Left forelimb (tissue), 1 donor: ENCODE measurements at regions not wholly inside any gene's neighbourhood (a gene's known extent, or its start where the extent isn't known, plus 50 kb on each side); places are given as distances from the start of the nearest gene placed in this dataset.
"Not testable (repeated sequence)": the region's sequence is repeated elsewhere in the genome, so short reads cannot be mapped to it uniquely, and the experiment has no call there.

ENCODE experiments used
- DNase-seq: peaks from one replicate; pipeline ENCODE4 v3.0.0-alpha.2; 2018; ENCODE audit warnings: low spot score

DNA sequence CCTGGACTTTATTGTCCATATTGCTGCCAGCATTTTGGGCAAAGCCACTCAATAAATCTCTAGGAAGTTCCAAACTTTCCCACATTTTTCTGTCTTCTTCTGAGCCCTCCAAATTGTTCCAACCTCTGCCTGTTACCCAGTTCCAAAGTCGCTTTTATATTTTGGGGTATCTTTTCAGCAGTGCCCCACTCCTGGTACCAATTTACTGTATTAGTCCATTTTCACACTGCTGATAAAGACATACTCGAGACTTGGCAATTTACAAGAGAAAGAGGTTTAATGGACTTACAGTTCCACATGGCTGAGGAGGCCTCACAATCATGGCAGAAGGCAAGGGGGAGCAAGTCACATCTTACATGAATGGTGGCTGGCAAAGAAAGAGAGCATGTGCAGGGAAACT, 53.4 kb downstream of the AHSP start:
- DNase-seq, result not testable (repeated sequence)

DNA sequence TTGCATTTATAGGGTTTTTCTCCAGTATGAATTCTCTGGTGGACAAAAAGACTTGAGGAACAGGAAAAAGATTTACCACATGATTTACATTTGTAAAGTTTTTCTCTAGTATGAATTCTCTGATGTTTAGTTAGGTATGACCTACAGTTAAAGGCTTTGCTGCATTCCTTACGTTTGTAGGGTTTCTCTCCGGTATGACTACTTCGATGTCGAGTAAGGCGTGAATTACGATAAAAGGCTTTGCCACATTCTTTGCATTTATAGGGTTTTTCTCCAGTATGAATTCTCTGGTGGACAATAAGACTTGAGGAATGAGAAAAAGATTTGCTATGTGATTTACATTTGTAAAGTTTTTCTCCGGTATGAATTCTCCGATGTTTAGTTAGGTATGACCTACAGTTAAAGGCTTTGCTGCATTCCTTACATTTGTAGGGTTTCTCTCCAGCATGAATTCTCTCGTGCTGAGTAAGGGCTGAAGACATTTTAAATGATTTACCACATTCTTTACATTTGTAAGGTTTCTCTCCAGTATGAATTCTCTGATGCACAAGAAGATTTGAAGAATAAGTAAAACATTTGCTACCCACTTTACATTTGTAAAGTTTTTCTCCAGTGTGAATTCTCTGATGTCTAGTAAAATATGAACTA, 74.2 kb downstream of the AHSP start:
- DNase-seq, result not testable (repeated sequence)

DNA sequence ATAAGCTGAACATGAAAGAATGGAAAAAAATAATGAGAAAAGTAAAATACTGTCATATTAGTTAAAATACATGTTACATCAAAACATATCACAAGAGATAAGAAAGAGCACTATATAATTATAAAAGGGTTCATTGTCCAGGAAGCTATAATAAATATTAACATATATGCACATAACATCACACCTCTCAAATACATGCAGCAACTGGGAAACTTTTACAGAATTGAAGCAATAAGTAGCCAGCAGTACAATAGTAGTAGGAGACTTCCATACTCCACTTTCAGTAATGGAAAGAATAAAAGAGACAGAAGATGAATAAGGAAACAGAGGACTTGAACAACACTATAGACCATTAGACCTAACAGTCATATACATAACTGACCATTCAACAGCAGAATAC, 90.4 kb downstream of the AHSP start:
- DNase-seq, result no peak

DNA sequence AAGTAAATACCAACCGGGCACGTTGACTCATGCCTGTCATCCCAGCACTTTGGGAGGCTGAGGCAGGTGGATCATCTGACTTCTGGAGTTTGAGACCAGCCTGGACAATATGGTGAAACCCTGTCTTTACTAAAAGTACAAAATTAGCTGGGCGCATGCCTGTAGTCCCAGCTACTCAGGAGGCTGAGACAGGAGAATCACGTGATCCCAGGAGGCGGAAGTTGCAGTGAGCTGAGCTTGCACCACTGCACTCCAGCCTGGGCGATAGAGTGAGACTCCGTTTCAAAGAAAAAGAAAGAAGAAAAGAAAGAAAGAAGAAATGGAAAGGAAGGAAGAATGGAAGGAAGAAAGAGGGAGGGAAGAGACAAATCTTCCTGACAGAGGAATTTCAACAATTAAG, 108.7 kb downstream of the AHSP start:
- no peak for DNase-seq

DNA sequence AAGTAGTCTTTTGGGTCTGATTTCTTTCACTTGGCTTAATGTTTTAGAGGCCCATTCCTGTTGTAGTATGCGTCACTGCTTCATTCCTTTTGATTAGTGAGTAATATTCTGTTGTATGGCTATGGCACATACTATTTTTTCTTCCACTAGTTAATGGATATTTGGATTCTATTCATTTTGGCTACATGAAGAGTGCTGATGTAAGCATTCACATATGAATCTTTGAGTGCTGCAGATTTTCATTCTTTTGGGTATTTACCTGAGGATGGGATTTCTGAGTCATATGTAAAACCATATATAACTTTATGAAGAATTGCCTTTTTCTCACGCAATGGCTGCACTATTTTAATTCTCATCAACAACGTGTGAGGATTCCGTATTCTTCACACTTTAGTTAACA, 113.6 kb downstream of the AHSP start:
- no peak for DNase-seq

DNA sequence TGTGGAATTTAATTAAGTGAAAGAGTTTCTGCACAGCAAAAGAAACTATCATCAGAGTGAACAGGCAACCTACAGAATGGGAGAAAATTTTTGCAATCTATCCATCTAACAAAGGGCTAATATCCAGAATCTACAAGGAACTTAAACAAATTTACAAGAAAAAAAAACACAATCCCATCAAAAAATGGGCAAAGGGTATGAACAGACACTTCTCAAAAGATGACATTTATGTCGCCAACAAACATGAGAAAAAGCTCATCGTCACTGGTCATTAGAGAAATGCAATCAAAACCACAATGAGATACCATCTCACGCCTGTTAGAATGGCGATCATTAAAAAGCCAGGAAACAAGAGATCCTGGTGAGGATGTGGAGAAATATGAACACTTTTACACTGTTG, 128.0 kb downstream of the AHSP start:
- not testable (repeated sequence) for DNase-seq

DNA sequence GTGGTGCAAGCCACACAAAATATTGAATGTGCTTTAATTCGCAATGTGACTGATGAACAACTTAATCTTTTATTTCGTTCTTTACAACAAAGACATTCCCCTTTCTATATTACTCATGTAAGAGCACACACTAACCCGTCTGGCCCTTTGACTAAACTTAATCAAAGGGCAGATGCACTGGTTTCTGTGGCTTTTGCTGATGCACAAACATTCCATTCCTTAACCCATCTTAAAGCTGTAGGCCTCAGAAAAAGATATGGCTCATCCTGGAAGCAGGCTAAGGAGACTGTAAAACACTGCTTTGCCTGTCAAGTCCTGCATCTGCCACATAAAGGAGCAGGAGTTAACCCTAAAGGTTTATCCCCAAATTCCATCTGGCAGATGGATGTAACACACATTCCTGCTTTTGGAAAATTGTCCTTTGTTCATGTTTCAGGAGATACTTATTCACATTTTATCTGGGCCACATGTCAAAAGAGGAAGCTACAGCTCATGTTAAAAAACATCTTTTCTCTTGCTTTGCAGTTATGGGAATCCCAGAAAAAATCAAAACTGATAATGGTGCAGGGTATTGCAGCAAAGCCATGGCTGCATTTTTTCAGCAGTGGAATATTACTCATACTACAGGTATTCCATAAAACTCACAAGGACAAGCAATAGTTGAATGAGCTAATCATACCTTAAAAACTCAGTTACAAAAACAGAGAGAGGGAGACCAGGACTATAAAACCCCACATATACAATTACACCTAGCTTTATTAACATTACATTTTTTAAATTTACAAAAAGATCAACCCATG, 137.2 kb downstream of the AHSP start:
- no peak for DNase-seq

DNA sequence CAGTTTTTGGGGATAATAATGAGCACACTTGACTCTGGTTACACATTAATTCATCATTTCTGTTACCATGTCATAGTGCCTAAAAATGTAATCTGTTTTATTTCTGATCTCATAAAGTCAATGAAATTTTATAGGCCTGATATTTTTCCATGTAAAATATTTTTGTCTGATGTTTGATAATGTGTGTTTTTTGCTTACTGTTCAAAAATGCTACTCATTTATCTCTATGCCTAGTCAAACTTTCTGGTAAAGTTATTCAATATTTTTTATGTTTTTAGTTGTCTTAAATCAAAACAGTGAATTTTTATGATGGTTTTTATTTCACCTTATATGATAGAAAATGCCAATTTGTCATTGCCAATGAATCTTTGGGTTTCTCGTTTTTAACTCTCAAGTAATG, 147.0 kb downstream of the AHSP start:
- DNase-seq, result no peak

DNA sequence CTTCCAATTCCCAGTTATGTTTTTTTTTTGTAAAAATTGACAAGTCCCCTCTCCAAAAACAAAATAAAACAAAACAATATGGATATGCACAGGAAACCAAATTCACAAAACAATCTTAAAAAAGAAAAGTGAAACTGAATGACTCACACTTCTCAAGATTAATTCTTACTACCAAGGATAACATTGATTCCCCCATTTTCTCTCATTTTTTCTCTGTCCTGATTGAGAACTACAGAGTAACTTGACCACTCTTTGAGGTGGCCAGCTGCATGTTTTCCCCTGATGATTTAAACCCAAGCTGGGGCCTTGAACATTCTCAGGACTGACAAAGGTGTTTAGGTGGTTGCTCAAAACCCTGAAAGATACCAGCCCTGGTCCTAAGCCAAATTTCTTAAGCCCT, 149.0 kb downstream of the AHSP start:
- no peak for DNase-seq

DNA sequence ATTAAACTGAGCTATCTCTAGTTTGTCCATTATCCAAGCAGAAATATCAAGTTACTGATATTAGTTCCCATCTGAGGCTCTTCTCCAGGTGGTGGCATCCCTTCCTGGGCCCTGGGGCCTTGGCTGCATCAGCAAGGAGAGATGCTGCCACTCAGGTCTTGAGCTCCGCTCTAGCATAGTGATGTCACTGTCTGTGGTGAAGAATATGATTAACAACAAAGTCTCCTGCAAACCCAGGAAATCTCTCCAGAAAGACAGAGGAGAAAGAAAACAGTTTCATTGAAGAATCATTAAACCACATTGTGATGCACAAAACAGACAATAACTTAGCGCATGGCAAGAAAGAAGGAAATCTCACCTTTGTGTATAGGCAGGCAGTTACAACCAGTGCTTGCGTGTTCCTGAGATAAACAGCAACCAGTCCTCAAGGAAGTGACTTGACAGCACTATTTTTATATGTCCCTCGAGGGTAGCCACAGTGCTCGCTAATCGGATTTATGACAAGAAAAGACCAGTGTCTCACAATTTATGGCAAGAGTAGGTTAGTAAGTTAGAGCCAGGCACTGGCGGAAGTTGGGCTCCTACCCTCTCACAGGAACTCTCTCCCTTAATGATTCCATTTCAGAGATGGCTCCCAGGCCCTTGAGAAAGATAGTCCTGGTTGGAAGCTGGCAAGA, 151.1 kb downstream of the AHSP start:
- DNase-seq, result no peak

DNA sequence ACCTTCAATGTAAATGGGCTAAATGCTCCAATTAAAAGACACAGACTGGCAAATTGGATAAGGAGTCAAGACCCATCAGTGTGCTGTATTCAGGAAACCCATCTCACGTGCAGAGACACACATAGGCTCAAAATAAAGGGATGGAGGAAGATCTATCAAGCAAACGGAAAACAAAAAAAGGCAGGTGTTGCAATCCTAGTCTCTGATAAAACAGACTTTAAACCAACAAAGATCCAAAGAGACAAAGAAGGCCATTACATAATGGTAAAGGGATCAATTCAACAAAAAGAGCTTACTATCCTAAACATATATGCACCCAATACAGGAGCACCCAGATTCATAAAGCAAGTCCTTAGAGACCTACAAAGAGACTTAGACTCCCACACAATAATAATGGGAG, 161.6 kb downstream of the AHSP start:
- not testable (repeated sequence) for DNase-seq

DNA sequence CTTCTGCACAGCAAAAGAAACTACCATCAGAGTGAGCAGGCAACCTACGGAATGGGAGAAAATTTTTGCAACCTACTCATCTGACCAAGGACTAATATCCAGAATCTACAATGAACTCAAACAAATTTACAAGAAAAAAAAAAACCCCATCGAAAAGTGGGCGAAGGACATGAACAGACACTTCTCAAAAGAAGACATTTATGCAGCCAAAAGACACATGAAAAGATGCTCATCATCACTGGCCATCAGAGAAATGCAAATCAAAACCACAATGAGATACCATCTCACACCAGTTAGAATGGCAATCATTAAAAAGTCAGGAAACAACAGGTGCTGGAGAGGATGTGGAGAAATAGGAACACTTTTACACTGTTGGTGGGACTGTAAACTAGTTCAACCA, 164.6 kb downstream of the AHSP start:
- DNase-seq, result not testable (repeated sequence)

DNA sequence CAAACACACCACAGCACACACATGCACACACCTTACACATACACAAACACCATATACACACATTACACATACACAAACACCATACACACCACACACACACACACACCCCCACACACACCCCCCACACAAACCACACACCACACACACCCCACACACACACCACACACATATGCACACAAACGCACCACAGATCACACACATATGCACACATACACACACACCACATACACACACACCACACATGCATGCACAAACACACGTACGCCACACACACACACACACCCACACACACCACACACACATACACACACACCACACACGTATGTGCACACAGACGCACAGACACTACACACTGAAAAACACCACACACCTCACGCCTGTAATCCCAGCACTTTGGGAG, 166.0 kb downstream of the AHSP start:
- no peak for DNase-seq

DNA sequence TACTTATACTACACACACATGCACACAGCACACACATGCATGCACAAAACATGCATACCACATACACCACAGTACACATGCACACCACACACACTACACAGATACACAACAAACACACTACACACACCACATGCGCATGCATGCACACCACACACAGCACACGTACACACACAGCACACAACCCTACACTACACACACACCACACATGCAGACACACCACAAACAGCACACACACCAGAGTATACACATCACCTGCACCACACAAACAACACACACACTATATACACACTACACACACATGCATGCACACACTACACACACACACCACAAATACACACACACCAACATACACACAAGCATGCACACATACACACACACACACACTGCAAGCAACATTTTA, 166.8 kb downstream of the AHSP start:
- no peak for DNase-seq

DNA sequence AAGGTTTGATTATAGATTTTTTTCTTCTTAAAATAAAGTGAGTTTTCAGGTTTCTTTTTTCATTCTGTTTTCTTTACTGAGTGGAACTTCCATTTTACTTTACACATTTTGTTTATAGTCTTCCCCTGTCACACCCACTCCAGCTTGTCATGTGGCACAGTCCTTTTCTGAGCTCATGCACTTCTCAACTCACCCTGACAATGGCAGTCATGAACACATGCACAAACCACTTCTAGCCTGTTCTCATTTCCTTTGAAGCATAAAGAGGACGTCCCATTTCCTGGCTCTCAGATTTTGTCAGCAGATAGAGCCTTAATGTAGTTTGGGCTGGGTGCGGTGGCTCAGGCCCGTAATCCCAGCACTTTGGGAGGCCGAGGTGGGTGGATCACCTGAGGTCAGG, 168.0 kb downstream of the AHSP start:
- no peak for DNase-seq

DNA sequence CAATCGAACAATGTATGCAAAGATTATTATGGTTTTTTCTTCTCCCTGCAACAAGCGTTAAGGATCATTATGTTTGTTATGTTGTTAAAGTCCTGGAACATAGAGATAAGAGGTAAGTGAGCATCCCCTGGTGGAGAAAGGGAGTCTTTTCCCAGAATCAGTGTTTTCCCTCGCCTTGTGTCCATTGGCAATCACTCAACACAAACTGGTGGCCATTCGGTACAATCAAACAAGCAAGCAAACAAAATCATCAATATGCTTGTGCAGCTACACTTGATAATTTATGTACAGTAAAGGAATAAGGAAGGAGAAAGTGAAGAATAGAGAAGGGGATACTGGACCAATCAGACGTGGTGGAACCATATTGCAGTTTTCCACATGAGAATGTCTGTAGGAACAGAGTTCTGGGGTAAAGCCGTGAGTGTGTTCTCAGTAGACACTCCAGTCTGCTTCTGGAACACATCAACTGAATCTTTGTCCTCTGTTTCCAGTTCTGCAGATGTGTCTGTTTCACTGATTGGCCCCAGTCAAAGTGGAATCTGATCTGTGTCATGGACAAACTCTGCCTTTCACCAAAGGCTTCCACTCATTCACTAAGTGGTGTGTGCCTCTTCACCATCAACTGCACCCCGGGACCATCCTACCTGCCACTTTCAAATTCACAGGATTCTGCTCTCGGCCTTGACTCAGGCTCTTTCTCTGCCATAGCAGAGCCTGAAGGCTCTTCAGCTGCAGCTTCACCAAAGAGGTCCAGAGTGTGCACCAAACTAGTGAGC, 169.5 kb downstream of the AHSP start:
- no peak for DNase-seq

DNA sequence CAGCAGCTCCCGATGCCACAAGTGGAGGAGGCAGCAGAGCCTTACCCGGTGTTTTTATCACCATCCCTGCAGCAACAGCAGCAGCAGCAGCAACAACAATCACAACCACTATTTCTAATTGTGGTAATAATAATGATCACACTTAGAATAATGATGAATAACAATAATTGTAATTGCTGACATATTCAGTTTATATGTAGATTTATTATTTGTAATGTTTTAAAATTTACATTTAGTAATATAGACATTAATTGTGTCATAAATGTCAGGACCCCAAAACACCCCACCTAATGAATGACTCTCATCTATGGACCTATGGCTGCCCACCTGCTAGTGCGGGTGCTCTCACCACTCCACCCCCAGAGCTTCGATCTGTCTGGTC, 170.0 kb downstream of the AHSP start:
- DNase-seq, result no peak

DNA sequence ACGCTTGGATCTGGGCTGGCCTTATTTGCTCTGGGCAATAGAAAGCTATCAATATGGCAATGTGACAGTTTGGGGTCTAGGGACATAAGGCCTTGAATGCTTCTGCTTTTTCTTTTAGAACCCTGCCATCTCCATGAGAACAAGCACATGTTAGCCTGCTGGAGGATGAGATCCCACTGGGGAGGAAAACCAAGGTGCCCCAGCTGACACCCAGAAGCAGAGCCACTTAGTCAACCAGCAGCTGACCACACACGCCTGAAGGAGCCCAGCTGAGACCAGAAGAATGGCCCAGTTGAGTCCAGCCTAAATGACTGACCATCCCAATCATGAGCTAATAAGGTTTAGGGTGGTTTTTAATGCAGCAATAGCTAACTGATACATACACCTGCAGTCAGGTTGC, 171.2 kb downstream of the AHSP start:
- no peak for DNase-seq

DNA sequence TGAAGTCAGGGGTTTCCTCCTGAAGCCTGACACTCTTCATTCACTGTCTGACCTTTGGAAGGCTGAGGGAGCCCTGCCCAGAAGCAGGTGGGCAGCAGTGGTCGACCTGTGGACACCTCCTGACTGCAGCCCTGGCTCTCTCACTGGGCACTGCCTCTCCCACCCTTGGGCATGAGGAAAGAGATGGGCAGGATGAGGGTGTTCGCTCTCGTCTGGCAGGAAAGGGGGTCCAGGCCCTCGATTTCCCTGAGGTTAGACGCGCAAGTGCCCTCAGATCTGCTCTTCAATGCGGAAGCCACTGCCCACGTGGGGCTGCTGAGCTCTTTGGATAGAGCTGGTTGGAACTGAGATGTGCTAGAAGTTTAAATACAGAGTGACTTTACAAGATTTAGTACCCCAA, 171.9 kb downstream of the AHSP start:
- no peak for DNase-seq

DNA sequence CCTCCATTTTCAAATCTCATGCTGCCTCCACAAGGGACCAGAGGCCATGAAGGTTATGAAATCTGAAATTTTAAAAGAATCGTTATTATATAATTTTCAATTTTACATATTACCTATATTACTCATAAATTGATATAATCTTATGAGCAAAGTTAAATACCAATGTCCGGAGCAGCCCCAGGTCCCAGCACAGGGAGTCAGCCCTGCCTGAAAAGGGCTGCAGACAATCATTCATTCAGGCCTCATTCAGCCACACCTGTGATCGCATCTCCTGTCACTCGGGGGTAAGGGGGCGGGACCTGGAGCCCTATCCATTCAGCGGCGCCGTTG, 172.5 kb downstream of the AHSP start:
- DNase-seq, result no peak

DNA sequence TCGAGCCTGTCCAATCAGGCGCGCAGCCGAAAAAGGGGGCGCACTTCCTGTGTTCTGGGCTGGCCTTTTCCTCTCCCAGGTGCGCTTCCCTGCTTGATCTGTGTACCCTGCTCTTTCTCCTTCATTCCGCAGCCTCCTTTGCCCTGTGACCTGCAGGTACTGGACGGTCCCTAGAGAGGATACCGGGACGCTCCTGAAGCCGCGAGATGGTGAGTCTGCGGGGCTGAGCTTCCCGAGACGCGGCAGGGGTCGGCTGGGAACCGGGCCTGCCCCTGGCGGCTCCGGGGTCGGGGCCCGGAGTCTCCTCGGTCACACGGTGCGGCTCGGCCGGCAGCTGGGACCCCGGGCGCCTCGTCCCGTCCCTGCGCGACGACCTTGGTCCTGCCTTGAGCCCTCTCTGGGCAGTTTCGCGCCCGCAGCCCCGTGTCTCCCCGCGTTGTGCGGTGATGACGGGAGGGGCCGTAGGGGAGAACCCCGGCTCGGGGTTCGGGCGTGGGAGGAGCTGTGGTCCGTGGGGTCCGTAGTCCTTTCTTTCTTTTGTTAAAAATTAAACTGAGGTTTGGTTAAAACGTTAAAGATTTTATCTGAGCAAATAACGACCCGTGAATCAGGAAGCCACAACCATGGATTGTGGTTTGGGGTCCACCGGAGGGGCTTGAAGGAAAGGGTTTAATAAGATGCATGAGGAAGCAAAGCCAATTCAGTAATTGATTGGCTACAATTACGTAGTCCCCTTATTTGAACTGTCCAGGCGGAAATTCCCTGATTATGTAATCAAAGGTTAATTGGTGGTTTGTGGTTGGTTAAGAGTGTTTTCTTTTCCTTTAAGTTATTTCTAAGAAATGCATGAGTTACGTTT, 172.8 kb upstream of the ZNF267 start:
- peak; percentile 81 for DNase-seq

DNA sequence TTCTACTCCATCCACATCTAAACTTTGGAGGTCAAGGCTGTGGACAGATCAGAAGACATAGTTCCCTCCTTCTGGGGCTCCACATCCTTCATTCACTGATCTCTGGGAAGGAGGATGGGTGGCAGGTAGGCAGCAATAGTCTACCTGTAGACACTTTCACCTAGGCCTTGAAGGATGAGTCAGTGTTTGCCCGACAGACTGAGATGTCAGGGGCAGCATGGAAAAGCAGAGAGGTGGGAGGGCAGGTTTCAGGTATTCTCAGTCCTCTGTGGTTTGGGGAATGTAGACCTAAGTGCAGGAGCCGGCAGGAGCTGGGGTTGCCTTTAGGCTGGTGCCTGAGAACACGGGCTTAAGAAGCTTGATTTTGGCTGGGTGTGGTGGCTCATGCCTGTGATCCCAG, 171.9 kb upstream of the ZNF267 start:
- no peak for DNase-seq
